HAP-1 (cell line): ENCODE measurements at regions not wholly inside any gene's neighbourhood (a gene's known extent, or its start where the extent isn't known, plus 50 kb on each side); places are given as distances from the start of the nearest gene placed in this dataset.
"Not testable (repeated sequence)": the region's sequence is repeated elsewhere in the genome, so short reads cannot be mapped to it uniquely, and the experiment has no call there.

Experiments used
- DNase-seq, 2 experiments: peaks; one replicate each; pipeline ENCODE4 v3.0.0-alpha.2; 2016 to 2020; ENCODE audit warnings: low spot score in 2 of 2
- H3K27me3 ChIP-seq: fragments of 250-450 bp; sonication (Bioruptor Pico); 2 replicates; pipeline ENCODE4 v1.5.1; 2020; ENCODE audit warnings: low read depth, mild to moderate bottlenecking, moderate library complexity
- H3K36me3 ChIP-seq: fragments of 250-450 bp; sonication (Bioruptor Pico); replicated peaks from 2 replicates; pipeline ENCODE4 v1.5.1; 2020; ENCODE audit warnings: mild to moderate bottlenecking
- H3K4me1 ChIP-seq: fragments of 250-450 bp; sonication (Bioruptor Pico); 2 replicates; pipeline ENCODE4 v1.5.1; 2020; ENCODE audit warnings: mild to moderate bottlenecking
- H3K4me3 ChIP-seq: fragments of 250-450 bp; sonication (Bioruptor Pico); 2 replicates; pipeline ENCODE4 v1.5.1; 2020; ENCODE audit warnings: mild to moderate bottlenecking, moderate library complexity
- H3K9me3 ChIP-seq: fragments of 250-450 bp; sonication (Bioruptor Pico); 2 replicates; pipeline ENCODE4 v1.5.1; 2020; ENCODE audit warnings: mild to moderate bottlenecking, moderate library complexity
- in situ Hi-C: fragments of 300-500 bp; cut with MboI; formaldehyde crosslinking; loops from 3 replicates; pipeline ENCODE4 v1.14.3; 2020; ENCODE audit warnings: low sequenced_read_pairs, inconsistent platforms, mixed read lengths

DNA sequence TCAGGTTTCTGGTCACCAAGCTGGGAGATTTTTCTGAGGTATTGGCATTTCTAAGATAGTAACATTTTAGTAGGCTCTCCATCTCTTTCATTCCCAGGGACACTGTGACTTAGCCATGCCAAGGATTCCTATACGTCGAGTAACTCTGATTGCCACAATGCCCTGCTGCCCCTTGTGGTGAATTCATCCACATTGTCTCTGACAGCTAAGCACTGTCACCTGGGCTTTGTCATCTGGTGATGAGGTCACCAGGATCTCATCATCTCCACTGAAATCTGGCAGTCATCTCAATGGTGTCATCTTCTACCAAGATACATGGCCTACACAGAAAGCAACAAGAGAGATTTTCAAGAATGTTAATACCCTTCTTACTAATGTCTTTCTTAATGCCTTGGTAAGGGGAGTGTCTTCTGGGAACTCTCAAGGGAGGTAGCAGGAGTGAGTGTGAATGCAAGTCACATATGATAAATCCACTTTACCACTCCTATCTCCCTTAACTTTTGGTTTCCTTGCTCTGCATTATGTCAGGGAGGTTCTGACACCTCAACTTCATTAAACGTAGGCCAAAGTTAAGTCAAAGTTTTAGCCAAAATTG lies 246.7 kb downstream of the CD109 start:
- no peak for DNase-seq
- no peaks in the 10 kb centered on the region for H3K36me3 ChIP-seq

DNA sequence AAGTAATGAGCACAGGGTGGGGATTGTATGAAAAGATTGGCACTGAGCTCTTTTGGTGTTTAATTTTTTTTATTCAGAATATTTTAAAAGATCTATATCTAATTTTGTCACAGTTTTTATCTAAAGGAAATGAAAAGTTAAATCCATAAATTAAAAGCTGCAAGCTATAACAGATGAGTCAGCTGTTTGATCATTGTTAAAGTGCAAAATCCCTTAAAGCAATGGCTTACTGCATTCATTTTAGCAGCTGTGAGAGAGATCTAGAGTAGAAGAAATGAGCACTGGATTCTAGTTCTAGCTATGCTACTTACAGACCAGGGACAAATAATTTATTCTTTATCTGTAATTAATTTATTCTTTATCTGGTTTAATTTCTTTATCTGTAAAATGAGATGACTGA lies 245.9 kb downstream of the CD109 start:
- Histone ChIP-seq H3K27me3 (no peaks in the 10 kb centered on the region), H3K9me3 (no peaks in the 10 kb centered on the region), H3K4me1 (no peaks in the 10 kb centered on the region), H3K36me3 (no peaks in the 10 kb centered on the region), H3K4me3 (no peak overlapping the region)
- DNase-seq = no peak
- in situ Hi-C loops = no loop called here

More for the DNA sequence above, 246.7 kb downstream of the CD109 start:
- no peaks in the 10 kb centered on the region for H3K4me1 ChIP-seq
- no peaks in the 10 kb centered on the region for H3K27me3 ChIP-seq
- in situ Hi-C loops = no loop called here
- no peaks in the 10 kb centered on the region for H3K9me3 ChIP-seq
- H3K4me3 ChIP-seq = no peak overlapping the region

DNA sequence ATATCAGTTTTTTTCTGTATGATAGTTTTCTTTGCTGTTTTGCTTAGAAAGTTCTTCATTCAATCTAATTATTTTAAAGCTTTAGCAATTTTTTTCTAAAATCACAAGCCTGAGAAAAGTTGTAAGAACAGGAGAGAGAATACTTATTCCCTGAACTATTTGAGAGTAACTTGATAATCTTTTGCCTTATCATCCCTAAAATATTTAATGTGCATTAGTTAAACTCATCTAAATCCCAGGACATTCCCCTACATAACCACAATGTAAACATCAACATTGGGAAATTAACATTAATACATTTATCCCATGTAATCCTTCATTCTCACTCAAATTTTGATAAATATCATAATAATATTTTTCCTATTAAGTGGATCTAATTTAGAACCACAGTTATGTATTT lies 241.8 kb downstream of the CD109 start:
- Histone ChIP-seq H3K9me3 (no peaks in the 10 kb centered on the region), H3K4me1 (no peaks in the 10 kb centered on the region), H3K36me3 (no peaks in the 10 kb centered on the region), H3K4me3 (no peak overlapping the region), H3K27me3 (no peaks in the 10 kb centered on the region)
- no peak for DNase-seq
- in situ Hi-C loops = no loop called here

DNA sequence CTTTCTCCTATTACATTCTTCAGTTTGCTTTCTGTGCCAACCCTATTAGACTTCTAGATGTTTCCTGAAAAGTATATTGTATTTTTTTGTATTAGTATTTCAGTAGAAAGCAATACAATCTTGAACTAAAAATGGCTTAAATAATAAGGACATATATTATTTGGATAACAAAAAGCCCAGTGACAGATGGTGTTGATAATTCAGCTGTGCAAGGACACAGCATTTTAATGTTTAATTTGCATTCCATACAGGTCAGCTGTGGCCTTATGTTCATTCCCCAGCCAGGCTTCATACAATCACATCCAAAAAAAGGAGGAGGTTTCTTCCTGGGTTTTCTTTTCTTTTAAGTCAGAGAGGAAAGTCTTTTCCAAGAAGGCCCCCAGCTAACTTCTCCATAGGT lies 236.9 kb downstream of the CD109 start:
- Histone ChIP-seq H3K36me3 (no peaks in the 10 kb centered on the region), H3K4me1 (no peaks in the 10 kb centered on the region), H3K27me3 (no peaks in the 10 kb centered on the region), H3K4me3 (no peak overlapping the region), H3K9me3 (no peaks in the 10 kb centered on the region)
- in situ Hi-C loops = no loop called here
- DNase-seq = no peak

DNA sequence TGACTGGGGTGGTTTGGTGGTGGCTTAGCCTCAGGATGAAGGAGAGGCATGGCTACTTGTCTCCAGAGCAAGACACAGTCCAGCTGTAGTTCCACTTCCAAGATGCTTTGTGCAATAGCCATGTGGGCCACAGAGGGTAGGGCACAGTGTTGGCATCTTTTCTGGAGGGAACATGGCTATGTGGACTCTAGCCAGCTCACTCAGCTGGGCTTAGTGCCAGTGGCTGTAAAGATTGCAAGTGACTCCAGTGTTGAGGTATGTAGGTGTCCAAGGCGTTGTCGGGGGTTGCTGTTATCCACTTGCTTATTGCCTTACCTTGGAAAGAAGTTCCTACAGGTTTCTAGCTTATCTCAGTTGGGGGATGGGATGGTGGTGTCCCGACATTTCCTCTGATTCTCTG lies 233.4 kb downstream of the CD109 start:
- H3K36me3 ChIP-seq = no peaks in the 10 kb centered on the region
- H3K4me1 ChIP-seq = no peaks in the 10 kb centered on the region
- no peaks in the 10 kb centered on the region for H3K27me3 ChIP-seq
- H3K4me3 ChIP-seq = no peak overlapping the region
- DNase-seq = no peak
- H3K9me3 ChIP-seq = no peaks in the 10 kb centered on the region
- in situ Hi-C loops = no loop called here

DNA sequence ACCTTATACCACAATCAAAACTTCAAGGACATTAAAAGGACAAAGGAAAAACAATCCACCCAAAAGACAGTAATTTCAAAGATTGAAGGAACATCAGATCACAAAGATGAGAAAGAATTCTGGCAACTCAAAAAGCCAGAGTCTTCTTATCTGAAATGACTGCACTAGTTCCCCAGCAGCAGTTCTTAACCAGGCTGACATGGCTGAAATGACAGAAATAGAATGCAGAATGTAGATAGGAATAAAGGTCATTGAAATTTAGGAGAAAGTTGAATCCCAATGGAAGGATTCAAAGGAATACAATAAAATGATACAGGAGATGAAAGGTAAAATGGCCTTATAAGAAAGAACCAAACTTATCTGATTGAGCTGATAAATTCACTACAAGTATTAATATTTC lies 231.4 kb downstream of the CD109 start:
- Histone ChIP-seq H3K4me1 (no peaks in the 10 kb centered on the region), H3K9me3 (no peaks in the 10 kb centered on the region), H3K27me3 (no peaks in the 10 kb centered on the region), H3K36me3 (no peaks in the 10 kb centered on the region), H3K4me3 (no peak overlapping the region)
- DNase-seq = no peak
- in situ Hi-C loops = no loop called here

DNA sequence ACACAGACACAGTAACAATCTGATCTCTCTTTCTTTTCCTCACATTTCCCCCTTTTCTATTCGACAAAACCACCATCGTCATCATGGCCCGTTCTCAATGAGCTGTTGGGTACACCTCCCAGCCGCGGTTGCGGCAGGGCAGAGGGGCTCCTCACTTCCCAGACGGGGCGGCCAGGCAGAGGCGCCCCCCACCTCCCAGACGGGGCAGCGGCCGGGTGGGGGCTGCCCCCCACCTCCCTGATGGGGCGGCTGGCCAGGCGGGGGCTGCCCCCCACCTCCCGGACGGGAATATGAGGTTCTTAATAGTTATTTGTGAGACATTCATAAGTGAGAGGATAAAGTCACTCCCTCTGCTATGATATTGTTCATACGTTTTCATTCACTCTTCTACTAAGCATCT lies 229.7 kb downstream of the CD109 start:
- H3K36me3 ChIP-seq, H3K4me3 ChIP-seq, in situ Hi-C loops, H3K27me3 ChIP-seq, H3K4me1 ChIP-seq, H3K9me3 ChIP-seq, DNase-seq: not testable (repeated sequence)

DNA sequence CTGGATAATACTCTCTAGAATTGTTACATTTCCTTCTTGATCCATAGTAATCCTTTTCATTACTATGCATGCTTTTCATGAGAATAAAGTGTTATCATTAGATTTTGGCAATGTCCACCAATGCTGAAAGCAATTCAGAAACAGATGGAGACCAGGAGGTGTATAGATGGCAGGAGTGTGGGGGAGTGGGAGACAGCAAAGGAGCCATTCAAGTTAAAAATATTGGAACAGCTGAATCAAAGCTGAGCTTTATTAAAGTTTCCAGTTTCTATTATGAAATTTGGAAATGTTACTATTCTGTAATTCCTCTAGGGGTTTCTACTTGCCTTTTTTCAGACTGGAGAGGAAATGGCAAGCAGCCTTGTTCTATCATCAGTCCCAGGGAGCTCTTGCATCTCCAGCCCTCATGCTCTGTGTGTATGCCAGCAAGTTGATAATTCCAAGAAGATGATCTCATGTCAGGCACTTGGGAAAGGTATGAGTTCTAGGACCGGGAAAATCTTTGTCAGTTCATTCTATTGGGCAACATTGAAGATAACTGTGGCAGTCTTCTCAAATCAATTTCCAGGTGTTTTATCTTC lies 228.0 kb downstream of the CD109 start:
- Histone ChIP-seq H3K27me3 (no peaks in the 10 kb centered on the region), H3K9me3 (no peaks in the 10 kb centered on the region), H3K36me3 (no peaks in the 10 kb centered on the region), H3K4me3 (no peak overlapping the region), H3K4me1 (no peaks in the 10 kb centered on the region)
- DNase-seq = no peak
- in situ Hi-C loops = no loop called here

DNA sequence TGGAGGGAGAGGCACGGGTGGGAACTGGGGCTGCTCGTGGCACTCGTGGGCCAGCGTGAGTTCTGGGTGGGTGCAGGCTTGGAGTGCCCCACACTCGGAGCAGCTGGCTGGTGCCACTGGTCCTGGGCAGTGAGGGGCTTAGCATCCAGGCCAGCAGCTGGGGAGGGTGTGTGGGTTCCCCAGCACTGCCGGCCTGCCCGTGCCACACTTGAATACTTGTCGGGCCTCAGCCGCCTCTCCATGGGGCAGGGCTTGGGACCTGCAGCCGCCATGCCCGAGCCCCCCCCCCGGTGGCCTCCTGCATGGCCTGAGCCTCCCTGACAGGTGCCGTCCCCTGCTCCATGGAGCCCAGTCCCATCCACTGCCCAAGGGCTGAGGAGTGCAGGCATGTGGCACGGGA lies 207.2 kb downstream of the CD109 start:
- H3K27me3 ChIP-seq = no peaks in the 10 kb centered on the region
- in situ Hi-C loops = no loop called here
- no peak overlapping the region for H3K4me3 ChIP-seq
- no peaks in the 10 kb centered on the region for H3K4me1 ChIP-seq
- DNase-seq = no peak
- no peaks in the 10 kb centered on the region for H3K9me3 ChIP-seq
- no peaks in the 10 kb centered on the region for H3K36me3 ChIP-seq

DNA sequence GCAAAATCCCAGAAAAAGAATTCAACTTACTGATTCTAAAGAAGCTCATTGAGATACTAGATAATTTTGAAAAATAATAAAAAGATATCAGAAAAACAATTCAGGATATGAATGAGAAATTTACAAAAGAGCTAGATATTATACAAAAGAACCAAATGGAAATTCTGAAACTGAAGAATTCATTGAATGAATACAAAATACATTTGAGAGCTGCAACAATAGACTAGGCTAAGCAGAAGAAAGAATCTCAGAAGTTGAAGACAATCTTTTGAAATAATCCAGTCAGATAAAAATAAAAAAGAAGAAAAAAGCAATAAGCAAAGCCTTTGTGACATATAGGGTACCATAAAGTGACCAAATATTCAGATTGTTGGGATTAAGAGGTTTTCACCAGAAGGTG lies 206.0 kb downstream of the CD109 start:
- DNase-seq = no peak
- H3K9me3 ChIP-seq = no peaks in the 10 kb centered on the region
- no peaks in the 10 kb centered on the region for H3K27me3 ChIP-seq
- in situ Hi-C loops = no loop called here
- no peaks in the 10 kb centered on the region for H3K4me1 ChIP-seq
- H3K4me3 ChIP-seq = no peak overlapping the region
- no peaks in the 10 kb centered on the region for H3K36me3 ChIP-seq

DNA sequence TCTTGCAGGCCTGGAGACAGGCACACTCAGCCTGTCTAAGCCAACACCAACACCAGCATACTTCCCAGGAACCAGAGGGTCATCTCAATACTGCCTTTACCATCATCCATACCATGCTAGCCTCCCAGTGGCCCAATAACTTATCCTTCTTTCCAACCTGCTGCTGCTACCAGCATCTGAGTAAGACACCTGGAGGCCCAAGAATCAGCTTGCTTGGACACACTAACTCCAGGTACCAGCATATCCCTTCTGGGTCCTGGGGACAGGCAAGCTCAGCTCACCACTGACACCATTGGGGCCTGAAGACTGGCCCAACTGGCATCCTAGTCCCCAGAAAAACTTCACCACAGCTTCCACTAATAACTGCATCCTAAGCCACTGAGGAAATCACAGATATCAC lies 205.3 kb downstream of the CD109 start:
- in situ Hi-C loops = no loop called here
- no peaks in the 10 kb centered on the region for H3K36me3 ChIP-seq
- DNase-seq = no peak
- H3K27me3 ChIP-seq = no peaks in the 10 kb centered on the region
- H3K4me1 ChIP-seq = no peaks in the 10 kb centered on the region
- H3K4me3 ChIP-seq = no peak overlapping the region
- no peaks in the 10 kb centered on the region for H3K9me3 ChIP-seq

DNA sequence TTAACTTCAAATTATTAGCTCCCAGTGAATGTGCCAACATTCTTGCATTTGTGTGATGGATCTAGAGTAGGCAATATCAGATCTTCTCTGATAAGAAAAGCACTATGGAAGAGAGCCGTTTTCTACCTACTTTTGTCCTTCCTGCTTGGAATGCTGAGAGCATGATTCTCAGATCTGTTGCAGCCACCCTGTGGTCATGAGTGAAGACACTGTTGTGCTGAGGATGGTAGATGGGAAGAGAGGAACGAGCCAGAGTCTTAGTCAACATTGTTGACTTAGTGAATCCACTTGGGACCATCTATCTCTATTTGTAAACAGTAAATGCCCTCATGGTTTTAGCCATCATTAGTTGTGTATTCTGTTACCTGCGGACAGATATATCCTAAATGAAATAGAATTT lies 202.6 kb downstream of the CD109 start:
- no peaks in the 10 kb centered on the region for H3K4me1 ChIP-seq
- H3K27me3 ChIP-seq = no peaks in the 10 kb centered on the region
- H3K4me3 ChIP-seq = no peak overlapping the region
- DNase-seq = no peak
- H3K36me3 ChIP-seq = no peaks in the 10 kb centered on the region
- no peaks in the 10 kb centered on the region for H3K9me3 ChIP-seq
- in situ Hi-C loops = no loop called here

DNA sequence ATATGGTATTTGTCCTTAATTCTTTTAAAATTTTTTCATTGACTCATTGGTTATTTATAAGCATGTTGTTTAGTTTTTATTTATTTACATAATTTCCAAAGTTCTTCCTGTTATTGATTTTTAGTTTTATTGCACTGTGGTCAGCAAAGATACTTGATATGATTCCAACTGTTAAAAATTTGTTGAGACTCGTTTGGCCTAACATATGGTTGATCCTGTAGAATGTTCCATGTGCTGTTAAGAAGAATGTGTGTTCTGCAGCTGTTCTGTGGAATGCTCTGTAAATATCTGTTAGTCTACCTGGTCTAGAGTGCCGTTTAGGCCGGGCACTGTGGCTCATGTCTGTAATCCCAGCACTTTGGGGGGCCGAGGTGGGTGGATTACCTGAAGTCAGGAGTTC lies 197.7 kb downstream of the CD109 start:
- in situ Hi-C loops = no loop called here

DNA sequence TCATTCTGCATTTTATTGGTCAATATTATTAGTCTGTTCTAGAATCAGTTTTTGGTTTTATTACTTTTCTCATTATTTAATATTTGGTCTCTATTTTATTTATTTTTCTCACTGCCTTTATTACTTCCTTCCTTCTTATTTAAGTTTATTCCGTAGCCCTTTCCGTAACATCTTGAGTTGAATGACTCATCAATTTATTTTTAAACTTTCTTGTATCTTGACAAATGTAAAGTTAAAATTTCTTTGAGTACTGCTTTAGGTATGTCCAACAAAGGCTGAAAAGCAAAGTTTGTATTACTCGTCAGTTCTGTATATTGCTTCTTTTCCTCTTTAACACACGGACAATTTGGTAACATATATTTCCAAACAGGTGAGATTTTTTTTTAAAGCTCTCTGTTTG lies 192.0 kb downstream of the CD109 start:
- Histone ChIP-seq H3K27me3 (no peaks in the 10 kb centered on the region), H3K36me3 (no peaks in the 10 kb centered on the region), H3K4me3 (no peak overlapping the region), H3K9me3 (no peaks in the 10 kb centered on the region), H3K4me1 (peaks cover 7% of the 10 kb centered on the region; the same call in 1 of the 2 replicates)
- in situ Hi-C loops = no loop called here
- DNase-seq = no peak

More for the DNA sequence above, 197.7 kb downstream of the CD109 start:
- no peak overlapping the region for H3K4me3 ChIP-seq
- H3K4me1 ChIP-seq = no peaks in the 10 kb centered on the region
- H3K36me3 ChIP-seq = no peaks in the 10 kb centered on the region
- no peaks in the 10 kb centered on the region for H3K27me3 ChIP-seq
- DNase-seq = no peak
- no peaks in the 10 kb centered on the region for H3K9me3 ChIP-seq

DNA sequence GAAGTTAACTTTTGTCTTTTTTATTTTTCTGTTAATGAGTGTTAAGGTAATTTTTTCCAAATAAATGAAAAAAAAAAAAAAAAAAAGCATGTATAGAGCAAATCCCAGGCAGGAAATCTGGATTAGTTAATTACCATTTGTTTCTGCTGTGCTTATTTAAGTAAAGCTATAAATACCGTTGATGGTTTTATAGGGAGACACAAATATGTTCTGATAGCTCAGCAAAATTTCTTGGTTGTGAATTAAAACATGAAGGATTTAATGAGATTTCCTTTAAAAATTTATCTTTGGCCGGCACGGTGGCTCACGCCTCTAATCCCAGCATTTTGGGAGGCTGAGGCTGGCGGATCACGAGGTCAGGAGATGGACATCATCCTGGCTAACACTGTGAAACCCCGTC lies 189.4 kb downstream of the CD109 start:
- Histone ChIP-seq H3K4me1 (peaks cover 7% of the 10 kb centered on the region; the same call in 1 of the 2 replicates), H3K9me3 (no peaks in the 10 kb centered on the region), H3K4me3 (no peak overlapping the region), H3K27me3 (no peaks in the 10 kb centered on the region), H3K36me3 (no peaks in the 10 kb centered on the region)
- in situ Hi-C loops = no loop called here
- no peak for DNase-seq
